ENCODE measurements at regions not wholly inside any gene's neighbourhood (a gene's known extent, or its start where the extent isn't known, plus 50 kb on each side); places are given as distances from the start of the nearest gene placed in this dataset.

- no peak overlapping the region for H2AFZ ChIP-seq (ENCODE audit: low read length)
- H2BK120ac ChIP-seq (ENCODE audit: low read depth, low read length, poor library complexity, severe bottlenecking): no peak overlapping the region
- H3K9ac ChIP-seq (ENCODE audit: extremely low read depth, insufficient read length, low read length): no peak overlapping the region
- no peak overlapping the region for H4K5ac ChIP-seq (ENCODE audit: insufficient read length, low read depth, low read length)
- Mint-ChIP-seq H3K27ac (no peak overlapping the region), H3K27me3 (ENCODE audit: low read depth) (no peaks in the 10 kb centered on the region; the same call in 1 of the 2 replicates), H3K36me3 (ENCODE audit: insufficient read depth in 1 of 3, low read depth in 3 of 3) (no peaks in the 10 kb centered on the region), H3K4me3 (no peak overlapping the region), H3K4me1 (peaks cover 4% of the 10 kb centered on the region in 2 experiments), H3K9me3 (no peaks in the 10 kb centered on the region)
- H3T11ph ChIP-seq (ENCODE audit: low read length): no peak overlapping the region
- H4K91ac ChIP-seq (ENCODE audit: insufficient read length, low read depth, low read length): no peak overlapping the region
- no peaks in the 10 kb centered on the region for H3K23me2 ChIP-seq (ENCODE audit: insufficient read length, low read depth, low read length, poor library complexity, severe bottlenecking)
- no peak overlapping the region for H4K8ac ChIP-seq (replicated peaks; ENCODE audit: insufficient read length, low read depth, low read length)
- no peak overlapping the region for H2BK12ac ChIP-seq (ENCODE audit: insufficient read length, low read depth, low read length)
- no peaks in the 10 kb centered on the region; the same call in 1 of the 2 replicates for H3K4me1 ChIP-seq (ENCODE audit: insufficient read depth, low read length)
- H3K4me2 ChIP-seq (ENCODE audit: insufficient read depth, insufficient read length, low read length): no peak overlapping the region
- no peak for DNase-seq
- no peak overlapping the region for H3K56ac ChIP-seq (ENCODE audit: insufficient read length, low read depth, low read length)
- H3K79me2 ChIP-seq (ENCODE audit: insufficient read depth, low read length): no peaks in the 10 kb centered on the region
- H4K20me1 ChIP-seq (ENCODE audit: control insufficient read depth, insufficient read depth, insufficient read length): no peaks in the 10 kb centered on the region
- no peaks in the 10 kb centered on the region for H3K79me1 ChIP-seq (ENCODE audit: insufficient read depth, low read depth, low read length, poor library complexity, severe bottlenecking)
- no peak overlapping the region for H3K27ac ChIP-seq (ENCODE audit: insufficient read length, low read depth, low read length)
- H2BK20ac ChIP-seq (ENCODE audit: low read depth, low read length, poor library complexity, severe bottlenecking): no peak overlapping the region
- no peak overlapping the region for H2AK5ac ChIP-seq (ENCODE audit: insufficient read length, low read length)
- no peak overlapping the region for H2BK15ac ChIP-seq (ENCODE audit: low read depth, low read length)
- H3K23ac ChIP-seq (ENCODE audit: insufficient read length, low read depth, low read length): no peak overlapping the region
- no peaks in the 10 kb centered on the region for H3K9me3 ChIP-seq (ENCODE audit: control insufficient read depth, low read depth, low read length)
- no peak overlapping the region for H3K4ac ChIP-seq (ENCODE audit: low read depth, low read length)
- H3K14ac ChIP-seq (ENCODE audit: insufficient read depth, low read length): no peak overlapping the region
- H3K27me3 ChIP-seq (ENCODE audit: insufficient read depth, low read length): no peaks in the 10 kb centered on the region
- no peak overlapping the region for H3K18ac ChIP-seq (ENCODE audit: insufficient read length, low read depth, low read length)
- no peak overlapping the region for H2BK5ac ChIP-seq (ENCODE audit: insufficient read length, low read length)
- TF ChIP-seq, protein P1, sequence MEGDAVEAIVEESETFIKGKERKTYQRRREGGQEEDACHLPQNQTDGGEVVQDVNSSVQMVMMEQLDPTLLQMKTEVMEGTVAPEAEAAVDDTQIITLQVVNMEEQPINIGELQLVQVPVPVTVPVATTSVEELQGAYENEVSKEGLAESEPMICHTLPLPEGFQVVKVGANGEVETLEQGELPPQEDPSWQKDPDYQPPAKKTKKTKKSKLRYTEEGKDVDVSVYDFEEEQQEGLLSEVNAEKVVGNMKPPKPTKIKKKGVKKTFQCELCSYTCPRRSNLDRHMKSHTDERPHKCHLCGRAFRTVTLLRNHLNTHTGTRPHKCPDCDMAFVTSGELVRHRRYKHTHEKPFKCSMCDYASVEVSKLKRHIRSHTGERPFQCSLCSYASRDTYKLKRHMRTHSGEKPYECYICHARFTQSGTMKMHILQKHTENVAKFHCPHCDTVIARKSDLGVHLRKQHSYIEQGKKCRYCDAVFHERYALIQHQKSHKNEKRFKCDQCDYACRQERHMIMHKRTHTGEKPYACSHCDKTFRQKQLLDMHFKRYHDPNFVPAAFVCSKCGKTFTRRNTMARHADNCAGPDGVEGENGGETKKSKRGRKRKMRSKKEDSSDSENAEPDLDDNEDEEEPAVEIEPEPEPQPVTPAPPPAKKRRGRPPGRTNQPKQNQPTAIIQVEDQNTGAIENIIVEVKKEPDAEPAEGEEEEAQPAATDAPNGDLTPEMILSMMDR (conservative IDR thresholded peaks at IDR 0.05): no peak
These were observed 121.2 kb upstream of the LSAMP start for GRCh38 chr3:116566478-116566960.
